Body of pancreas (tissue), 4 donors: ENCODE measurements at regions not wholly inside any gene's neighbourhood (a gene's known extent, or its start where the extent isn't known, plus 50 kb on each side); places are given as distances from the start of the nearest gene placed in this dataset.
"Not testable (repeated sequence)": the region's sequence is repeated elsewhere in the genome, so short reads cannot be mapped to it uniquely, and the experiment has no call there.

Experiments used
- ATAC-seq: fragments of 150-250 bp; one replicate; pipeline ENCODE4 v1.9.1; 2016
- DNase-seq, 4 donors: peaks; one replicate each; pipeline ENCODE4 v3.0.0-alpha.2; 2019
- H3K27ac ChIP-seq, 4 donors: fragments of 200-600 bp; sonication (generic); 1 replicate in 3 of 4; 2 replicates in 1 of 4; pipeline versions ENCODE4 v1.5.1 to v1.6.1; 2016 to 2019; ENCODE audit warnings: mild to moderate bottlenecking in 1 of 4, mixed read lengths in 1 of 4, moderate library complexity in 1 of 4
- H3K27me3 ChIP-seq, 2 donors: fragments of 200-600 bp; sonication (generic); one replicate each; pipeline ENCODE4 v1.6.0; 2016; ENCODE audit warnings: mild to moderate bottlenecking in 1 of 2
- H3K36me3 ChIP-seq, 2 donors: fragments of 200-600 bp; sonication (generic); replicated peaks in 1 of 2; 2 replicates each; pipeline ENCODE4 v1.5.1; 2016; ENCODE audit warnings: low read depth in 2 of 2; ENCODE audit not compliant: insufficient read depth in 1 of 2
- H3K4me1 ChIP-seq: fragments of 200-600 bp; sonication (generic); one replicate; pipeline ENCODE4 v1.6.0; 2016
- H3K4me3 ChIP-seq, 2 donors: fragments of 200-600 bp; sonication (generic); 1 replicate in 1 of 2; 2 replicates in 1 of 2; pipeline ENCODE4 v1.5.1; 2016 to 2019
- H3K9me3 ChIP-seq, 3 donors: fragments of 200-600 bp; sonication (generic); 1 replicate in 2 of 3; 2 replicates in 1 of 3; pipeline ENCODE4 v1.5.1; 2016
- POLR2A ChIP-seq, 3 donors: fragments of 450-650 bp; IDR thresholded peaks; one replicate each; pipeline ENCODE4 v1.6.1; 2016; ENCODE audit warnings: antibody characterized with exemption in 3 of 3, mild to moderate bottlenecking in 2 of 3
- WGBS, 2 donors: methylation state at CpG; one replicate each; pipeline ENCODE4 v1.1.5; 2017; 5-methylcytosine and 5-hydroxymethylcytosine counted together
- intact Hi-C: fragments of 100-400 bp; cut with DNase I; formaldehyde crosslinking; loops from one replicate; pipeline ENCODE4 v1.15.1; 2023
- TF ChIP-seq, protein P1 (sequence below), 7 experiments: fragments of 450-650 bp in 4 of 7; fragments of 200-600 bp in 3 of 7; sonication (generic) in 3 of 7; IDR thresholded peaks; one replicate each; pipeline ENCODE4 v1.5.1; 2016 to 2019; ENCODE audit warnings: antibody characterized with exemption in 7 of 7

GRCh38 chr10:117431160-117431559 lies 55.9 kb upstream of the PDZD8 start:
- H3K36me3 ChIP-seq, result no peaks in the 10 kb centered on the region
- H3K27me3 ChIP-seq, result no peaks in the 10 kb centered on the region
- TF ChIP-seq POLR2A (IDR thresholded peaks at IDR 0.05), result no peak
- TF ChIP-seq, protein P1, sequence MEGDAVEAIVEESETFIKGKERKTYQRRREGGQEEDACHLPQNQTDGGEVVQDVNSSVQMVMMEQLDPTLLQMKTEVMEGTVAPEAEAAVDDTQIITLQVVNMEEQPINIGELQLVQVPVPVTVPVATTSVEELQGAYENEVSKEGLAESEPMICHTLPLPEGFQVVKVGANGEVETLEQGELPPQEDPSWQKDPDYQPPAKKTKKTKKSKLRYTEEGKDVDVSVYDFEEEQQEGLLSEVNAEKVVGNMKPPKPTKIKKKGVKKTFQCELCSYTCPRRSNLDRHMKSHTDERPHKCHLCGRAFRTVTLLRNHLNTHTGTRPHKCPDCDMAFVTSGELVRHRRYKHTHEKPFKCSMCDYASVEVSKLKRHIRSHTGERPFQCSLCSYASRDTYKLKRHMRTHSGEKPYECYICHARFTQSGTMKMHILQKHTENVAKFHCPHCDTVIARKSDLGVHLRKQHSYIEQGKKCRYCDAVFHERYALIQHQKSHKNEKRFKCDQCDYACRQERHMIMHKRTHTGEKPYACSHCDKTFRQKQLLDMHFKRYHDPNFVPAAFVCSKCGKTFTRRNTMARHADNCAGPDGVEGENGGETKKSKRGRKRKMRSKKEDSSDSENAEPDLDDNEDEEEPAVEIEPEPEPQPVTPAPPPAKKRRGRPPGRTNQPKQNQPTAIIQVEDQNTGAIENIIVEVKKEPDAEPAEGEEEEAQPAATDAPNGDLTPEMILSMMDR (IDR thresholded peaks at IDR 0.05), result no peak
- H3K4me1 ChIP-seq, result no peaks in the 10 kb centered on the region
- intact Hi-C loops, result no loop called here
- no peak overlapping the region for H3K27ac ChIP-seq
- no peak overlapping the region for H3K4me3 ChIP-seq
- no peaks in the 10 kb centered on the region for H3K9me3 ChIP-seq
- DNase-seq, result no peak
- no peak for ATAC-seq
- WGBS, 2 donors, result 72 to 90% methylated on average over 4 of the region's 4 CpGs

- H3K4me3 ChIP-seq, H3K27ac ChIP-seq, H3K36me3 ChIP-seq, ATAC-seq, H3K4me1 ChIP-seq, H3K9me3 ChIP-seq, H3K27me3 ChIP-seq, intact Hi-C loops, DNase-seq: not testable (repeated sequence)
- WGBS, 2 donors, result 92 to 95% methylated on average over 2 of the region's 2 CpGs
Observed at GRCh38 chr10:117430535-117430934, 55.3 kb upstream of the PDZD8 start.

DNA sequence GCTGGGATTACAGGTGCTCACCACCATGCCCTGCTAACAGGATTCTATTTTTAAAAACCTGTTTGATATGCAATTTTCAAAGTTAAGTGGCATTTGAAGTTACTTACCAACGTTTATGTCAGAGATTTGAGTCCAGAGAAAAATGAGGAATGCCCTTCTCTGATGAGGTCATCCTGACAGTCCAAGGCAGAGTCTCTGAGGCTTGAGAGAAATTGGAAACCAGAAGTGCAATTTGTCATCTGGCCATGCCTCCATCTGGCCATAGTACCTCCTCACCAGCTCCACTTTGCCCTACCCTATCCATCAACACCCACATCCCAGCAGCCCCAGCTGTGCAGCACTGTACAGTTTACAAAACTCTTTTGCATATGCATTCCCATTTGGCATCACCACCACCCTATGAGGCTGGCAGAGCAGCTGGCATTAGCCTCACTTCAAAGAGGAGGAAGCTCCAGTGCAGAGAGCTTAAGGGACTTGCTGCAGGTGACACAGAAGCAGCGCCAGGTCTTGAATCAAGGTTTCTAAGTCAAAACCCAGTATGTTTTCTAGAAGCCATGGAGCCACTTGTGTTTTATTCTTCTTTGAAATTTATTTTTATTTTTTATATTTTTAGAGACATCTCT lies 54.5 kb upstream of the PDZD8 start:
- no peaks in the 10 kb centered on the region for H3K27me3 ChIP-seq
- no peak for ATAC-seq
- no peak overlapping the region for H3K4me3 ChIP-seq
- TF ChIP-seq, protein P1 (IDR thresholded peaks at IDR 0.05), result no peak
- no peak for TF ChIP-seq POLR2A (IDR thresholded peaks at IDR 0.05)
- WGBS, 2 donors, result 35 to 45% methylated on average over 2 of the region's 2 CpGs
- no peaks in the 10 kb centered on the region for H3K4me1 ChIP-seq
- H3K36me3 ChIP-seq, result no peaks in the 10 kb centered on the region
- H3K9me3 ChIP-seq, result no peaks in the 10 kb centered on the region
- H3K27ac ChIP-seq, result no peak overlapping the region
- DNase-seq, result no peak
- intact Hi-C loops, result no loop called here

- intact Hi-C loops, result no loop called here
- Histone ChIP-seq H3K4me1 (no peaks in the 10 kb centered on the region), H3K4me3 (no peak overlapping the region), H3K36me3 (no peaks in the 10 kb centered on the region), H3K27me3 (no peaks in the 10 kb centered on the region), H3K27ac (no peak overlapping the region), H3K9me3 (no peaks in the 10 kb centered on the region)
- ATAC-seq (no peak), DNase-seq (no peak)
- WGBS, 2 donors, result 73 to 77% methylated on average over 4 of the region's 4 CpGs
- TF ChIP-seq, protein P1 (IDR thresholded peaks at IDR 0.05), result no peak
- no peak for TF ChIP-seq POLR2A (IDR thresholded peaks at IDR 0.05)
Observed at GRCh38 chr10:117427356-117427755, 52.1 kb upstream of the PDZD8 start.

GRCh38 chr10:117425974-117426566 lies 50.8 kb upstream of the PDZD8 start:
- no peaks in the 10 kb centered on the region for H3K36me3 ChIP-seq
- no peaks in the 10 kb centered on the region for H3K4me1 ChIP-seq
- no peak for ATAC-seq
- no peaks in the 10 kb centered on the region for H3K27me3 ChIP-seq
- H3K4me3 ChIP-seq, result no peak overlapping the region
- WGBS, 2 donors, result 72 to 75% methylated on average over 5 of the region's 5 CpGs
- peaks cover 0 to 1% (median 0%) of the 10 kb centered on the region in 3 donors for H3K9me3 ChIP-seq
- DNase-seq, result no peak
- intact Hi-C loops, result no loop called here
- H3K27ac ChIP-seq, result no peak overlapping the region
- TF ChIP-seq, protein P1 (IDR thresholded peaks at IDR 0.05), result no peak
- no peak for TF ChIP-seq POLR2A (IDR thresholded peaks at IDR 0.05)
